ENCODE measurements at regions not wholly inside any gene's neighbourhood (a gene's known extent, or its start where the extent isn't known, plus 50 kb on each side); places are given as distances from the start of the nearest gene placed in this dataset.

DNA sequence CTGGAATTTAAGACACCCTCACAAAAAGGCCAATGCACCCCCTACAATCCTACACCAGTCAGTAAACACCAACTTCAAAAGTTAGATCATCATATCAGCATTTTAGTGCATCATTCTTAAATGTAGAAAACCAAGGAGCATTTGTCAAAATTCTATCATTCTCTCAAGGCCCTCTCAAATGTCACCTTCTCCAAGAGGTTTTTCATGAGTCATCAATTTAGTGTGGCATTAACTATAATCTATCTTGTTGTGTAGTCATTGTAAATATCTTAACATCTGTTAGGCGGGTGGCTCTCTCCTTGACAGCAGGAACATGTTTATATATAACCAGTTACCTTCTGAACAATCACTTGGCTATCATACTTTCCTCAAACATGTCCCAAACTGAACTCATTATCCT is 62.1 kb upstream of the G2E3 start:
- TF ChIP-seq REST (IDR thresholded peaks at IDR 0.05; ENCODE audit: low read depth) = no peak
- TF ChIP-seq TCF12 (IDR thresholded peaks at IDR 0.05; ENCODE audit: low read depth) = no peak
- no peak for TF ChIP-seq TAF1 (IDR thresholded peaks at IDR 0.05; ENCODE audit: low read depth)
- TF ChIP-seq YY1 (IDR thresholded peaks at IDR 0.05; ENCODE audit: low read depth) = no peak
- TF ChIP-seq USF1 (IDR thresholded peaks at IDR 0.05) = no peak
- TF ChIP-seq CREB1 (IDR thresholded peaks at IDR 0.05; ENCODE audit: low read depth) = no peak
- TF ChIP-seq ZBTB7A (IDR thresholded peaks at IDR 0.05; ENCODE audit: low read depth) = no peak
- TF ChIP-seq TEAD4 (IDR thresholded peaks at IDR 0.05) = no peak
- no peak for TF ChIP-seq RAD21 (IDR thresholded peaks at IDR 0.05; ENCODE audit: low read depth)
- TF ChIP-seq EGR1 (IDR thresholded peaks at IDR 0.05) = no peak
- no peak for TF ChIP-seq NFIC (IDR thresholded peaks at IDR 0.05)
- TF ChIP-seq FOXM1 (IDR thresholded peaks at IDR 0.05; ENCODE audit: borderline replicate concordance, low read depth) = no peak
- TF ChIP-seq, protein P1, sequence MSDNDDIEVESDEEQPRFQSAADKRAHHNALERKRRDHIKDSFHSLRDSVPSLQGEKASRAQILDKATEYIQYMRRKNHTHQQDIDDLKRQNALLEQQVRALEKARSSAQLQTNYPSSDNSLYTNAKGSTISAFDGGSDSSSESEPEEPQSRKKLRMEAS (IDR thresholded peaks at IDR 0.05) = no peak
- no peak for TF ChIP-seq CEBPB (IDR thresholded peaks at IDR 0.05)

GRCh38 chr14:30499358-30499757 is 59.6 kb upstream of the G2E3 start:
- TF ChIP-seq ZBTB7A (IDR thresholded peaks at IDR 0.05; ENCODE audit: low read depth) (no peak), CEBPB (IDR thresholded peaks at IDR 0.05) (no peak), EP300 (IDR thresholded peaks at IDR 0.05; ENCODE audit: borderline replicate concordance) (no peak), CREB1 (IDR thresholded peaks at IDR 0.05; ENCODE audit: low read depth) (no peak), USF1 (IDR thresholded peaks at IDR 0.05) (no peak), TEAD4 (IDR thresholded peaks at IDR 0.05) (no peak), YY1 (IDR thresholded peaks at IDR 0.05; ENCODE audit: low read depth) (no peak), NFIC (IDR thresholded peaks at IDR 0.05) (no peak), TCF12 (IDR thresholded peaks at IDR 0.05; ENCODE audit: low read depth) (no peak), EGR1 (IDR thresholded peaks at IDR 0.05) (no peak)

- TF ChIP-seq NFIC (IDR thresholded peaks at IDR 0.05) = no peak
- TF ChIP-seq REST (IDR thresholded peaks at IDR 0.05; ENCODE audit: low read depth) = no peak
- no peak for TF ChIP-seq EGR1 (IDR thresholded peaks at IDR 0.05)
- TF ChIP-seq CEBPB (IDR thresholded peaks at IDR 0.05) = no peak
- TF ChIP-seq CREB1 (IDR thresholded peaks at IDR 0.05; ENCODE audit: low read depth) = no peak
- no peak for TF ChIP-seq YY1 (IDR thresholded peaks at IDR 0.05; ENCODE audit: low read depth)
- TF ChIP-seq ZBTB7A (IDR thresholded peaks at IDR 0.05; ENCODE audit: low read depth) = no peak
- TF ChIP-seq, protein P1 (IDR thresholded peaks at IDR 0.05) = no peak
- no peak for TF ChIP-seq EP300 (IDR thresholded peaks at IDR 0.05; ENCODE audit: borderline replicate concordance)
- no peak for TF ChIP-seq RAD21 (IDR thresholded peaks at IDR 0.05; ENCODE audit: low read depth)
- TF ChIP-seq TAF1 (IDR thresholded peaks at IDR 0.05; ENCODE audit: low read depth) = no peak
- no peak for TF ChIP-seq FOXM1 (IDR thresholded peaks at IDR 0.05; ENCODE audit: borderline replicate concordance, low read depth)
- no peak for TF ChIP-seq USF1 (IDR thresholded peaks at IDR 0.05)
These were observed 58.7 kb upstream of the G2E3 start for GRCh38 chr14:30500222-30500621.

- TF ChIP-seq TCF12 (IDR thresholded peaks at IDR 0.05; ENCODE audit: low read depth) (no peak), REST (IDR thresholded peaks at IDR 0.05; ENCODE audit: low read depth) (no peak), CREB1 (IDR thresholded peaks at IDR 0.05; ENCODE audit: low read depth) (no peak), TEAD4 (IDR thresholded peaks at IDR 0.05) (no peak), EP300 (IDR thresholded peaks at IDR 0.05; ENCODE audit: borderline replicate concordance) (no peak)
These were observed 51.7 kb upstream of the G2E3 start for GRCh38 chr14:30507209-30507608.
